ENCODE measurements at regions not wholly inside any gene's neighbourhood (a gene's known extent, or its start where the extent isn't known, plus 50 kb on each side); places are given as distances from the start of the nearest gene placed in this dataset.
"Not testable (repeated sequence)": the region's sequence is repeated elsewhere in the genome, so short reads cannot be mapped to it uniquely, and the experiment has no call there.

- Histone ChIP-seq H3K4me1 (no peaks in the 10 kb centered on the region), H3K9me3 (no peaks in the 10 kb centered on the region), H3K4me3 (no peak overlapping the region), H3K27me3 (ENCODE audit: low read depth) (no peaks in the 10 kb centered on the region), H3K36me3 (replicated peaks) (no peaks in the 10 kb centered on the region)
- DNase-seq (ENCODE audit: low spot score in 2 of 2): no peak
- in situ Hi-C loops (cut with MboI; ENCODE audit: low sequenced_read_pairs): no loop called here
These were observed 696.7 kb downstream of the PTPRU start for GRCh38 chr1:29933067-29933466.

GRCh38 chr1:29932626-29933025 lies 696.3 kb downstream of the PTPRU start:
- H3K9me3 ChIP-seq: no peaks in the 10 kb centered on the region
- no peak overlapping the region for H3K4me3 ChIP-seq
- in situ Hi-C loops (cut with MboI; ENCODE audit: low sequenced_read_pairs): no loop called here
- no peaks in the 10 kb centered on the region for H3K36me3 ChIP-seq (replicated peaks)
- H3K4me1 ChIP-seq: no peaks in the 10 kb centered on the region
- DNase-seq (ENCODE audit: low spot score in 2 of 2): no peak
- no peaks in the 10 kb centered on the region for H3K27me3 ChIP-seq (ENCODE audit: low read depth)

- in situ Hi-C loops (cut with MboI; ENCODE audit: low sequenced_read_pairs): no loop called here
- H3K27me3 ChIP-seq (ENCODE audit: low read depth): no peaks in the 10 kb centered on the region
- H3K4me3 ChIP-seq: no peak overlapping the region
These were observed 695.3 kb downstream of the PTPRU start for GRCh38 chr1:29931477-29932175.

GRCh38 chr1:29925058-29925457 lies 688.7 kb downstream of the PTPRU start:
- H3K4me3 ChIP-seq: no peak overlapping the region
- H3K4me1 ChIP-seq: no peaks in the 10 kb centered on the region
- no peak for DNase-seq (ENCODE audit: low spot score in 2 of 2)
- H3K9me3 ChIP-seq: no peaks in the 10 kb centered on the region
- in situ Hi-C loops (cut with MboI; ENCODE audit: low sequenced_read_pairs): no loop called here
- H3K27me3 ChIP-seq (ENCODE audit: low read depth): no peaks in the 10 kb centered on the region
- no peaks in the 10 kb centered on the region for H3K36me3 ChIP-seq (replicated peaks)

More at GRCh38 chr1:29931477-29932175, 695.3 kb downstream of the PTPRU start:
- no peak for DNase-seq (ENCODE audit: low spot score in 2 of 2)
- Histone ChIP-seq H3K9me3 (no peaks in the 10 kb centered on the region), H3K4me1 (no peaks in the 10 kb centered on the region), H3K36me3 (replicated peaks) (no peaks in the 10 kb centered on the region)

GRCh38 chr1:29924017-29924431 lies 687.7 kb downstream of the PTPRU start:
- Histone ChIP-seq H3K4me1 (no peaks in the 10 kb centered on the region), H3K27me3 (ENCODE audit: low read depth) (no peaks in the 10 kb centered on the region), H3K36me3 (replicated peaks) (no peaks in the 10 kb centered on the region), H3K9me3 (no peaks in the 10 kb centered on the region), H3K4me3 (no peak overlapping the region)
- in situ Hi-C loops (cut with MboI; ENCODE audit: low sequenced_read_pairs): no loop called here
- DNase-seq (ENCODE audit: low spot score in 2 of 2): no peak

- Histone ChIP-seq H3K9me3 (no peaks in the 10 kb centered on the region), H3K27me3 (ENCODE audit: low read depth) (no peaks in the 10 kb centered on the region), H3K4me3 (no peak overlapping the region), H3K36me3 (replicated peaks) (no peaks in the 10 kb centered on the region), H3K4me1 (no peaks in the 10 kb centered on the region)
- DNase-seq (ENCODE audit: low spot score in 2 of 2): no peak
- in situ Hi-C loops (cut with MboI; ENCODE audit: low sequenced_read_pairs): no loop called here
These were observed 685.4 kb downstream of the PTPRU start for GRCh38 chr1:29921741-29922140.

GRCh38 chr1:29920784-29921183 lies 684.5 kb downstream of the PTPRU start:
- in situ Hi-C loops (cut with MboI; ENCODE audit: low sequenced_read_pairs): no loop called here
- no peak overlapping the region for H3K4me3 ChIP-seq
- no peaks in the 10 kb centered on the region for H3K36me3 ChIP-seq (replicated peaks)
- H3K27me3 ChIP-seq (ENCODE audit: low read depth): no peaks in the 10 kb centered on the region
- no peaks in the 10 kb centered on the region for H3K4me1 ChIP-seq
- no peak for DNase-seq (ENCODE audit: low spot score in 2 of 2)
- no peaks in the 10 kb centered on the region for H3K9me3 ChIP-seq

- no peaks in the 10 kb centered on the region for H3K27me3 ChIP-seq (ENCODE audit: low read depth)
- no peak for DNase-seq (ENCODE audit: low spot score in 2 of 2)
- no peaks in the 10 kb centered on the region for H3K36me3 ChIP-seq (replicated peaks)
- H3K4me1 ChIP-seq: no peaks in the 10 kb centered on the region
- in situ Hi-C loops (cut with MboI; ENCODE audit: low sequenced_read_pairs): no loop called here
- no peaks in the 10 kb centered on the region for H3K9me3 ChIP-seq
- H3K4me3 ChIP-seq: no peak overlapping the region
These were observed 684.0 kb downstream of the PTPRU start for GRCh38 chr1:29920316-29920715.

- H3K4me3 ChIP-seq; H3K27me3 ChIP-seq (ENCODE audit: low read depth); H3K4me1 ChIP-seq; H3K9me3 ChIP-seq; DNase-seq (ENCODE audit: low spot score in 2 of 2); H3K36me3 ChIP-seq (replicated peaks); in situ Hi-C loops (cut with MboI; ENCODE audit: low sequenced_read_pairs): not testable (repeated sequence)
These were observed 682.7 kb downstream of the PTPRU start for GRCh38 chr1:29919041-29919440.

GRCh38 chr1:29916656-29917369 lies 680.5 kb downstream of the PTPRU start:
- DNase-seq (ENCODE audit: low spot score in 2 of 2): no peak
- in situ Hi-C loops (cut with MboI; ENCODE audit: low sequenced_read_pairs): no loop called here
- Histone ChIP-seq H3K4me3 (no peak overlapping the region), H3K4me1 (no peaks in the 10 kb centered on the region), H3K27me3 (ENCODE audit: low read depth) (peaks cover 4% of the 10 kb centered on the region; the same call in 1 of the 2 replicates), H3K9me3 (no peaks in the 10 kb centered on the region), H3K36me3 (replicated peaks) (no peaks in the 10 kb centered on the region)

- Histone ChIP-seq H3K4me1 (no peaks in the 10 kb centered on the region), H3K27me3 (ENCODE audit: low read depth) (peaks cover 7% of the 10 kb centered on the region; the same call in 1 of the 2 replicates), H3K9me3 (no peaks in the 10 kb centered on the region), H3K4me3 (no peak overlapping the region), H3K36me3 (replicated peaks) (no peaks in the 10 kb centered on the region)
- no peak for DNase-seq (ENCODE audit: low spot score in 2 of 2)
- in situ Hi-C loops (cut with MboI; ENCODE audit: low sequenced_read_pairs): no loop called here
These were observed 678.6 kb downstream of the PTPRU start for GRCh38 chr1:29914936-29915335.

GRCh38 chr1:29912425-29912824 lies 676.1 kb downstream of the PTPRU start:
- Histone ChIP-seq H3K27me3 (ENCODE audit: low read depth) (peaks cover 7% of the 10 kb centered on the region; the same call in 1 of the 2 replicates), H3K9me3 (no peaks in the 10 kb centered on the region), H3K4me3 (no peak overlapping the region), H3K4me1 (no peaks in the 10 kb centered on the region), H3K36me3 (replicated peaks) (no peaks in the 10 kb centered on the region)
- in situ Hi-C loops (cut with MboI; ENCODE audit: low sequenced_read_pairs): no loop called here
- no peak for DNase-seq (ENCODE audit: low spot score in 2 of 2)

GRCh38 chr1:29909962-29910361 lies 673.6 kb downstream of the PTPRU start:
- no peaks in the 10 kb centered on the region for H3K4me1 ChIP-seq
- in situ Hi-C loops (cut with MboI; ENCODE audit: low sequenced_read_pairs): no loop called here
- H3K36me3 ChIP-seq (replicated peaks): no peaks in the 10 kb centered on the region
- H3K4me3 ChIP-seq: no peak overlapping the region
- H3K9me3 ChIP-seq: no peaks in the 10 kb centered on the region
- no peak for DNase-seq (ENCODE audit: low spot score in 2 of 2)
- H3K27me3 ChIP-seq (ENCODE audit: low read depth): peaks cover 7% of the 10 kb centered on the region; the same call in 1 of the 2 replicates

- no peak for DNase-seq (ENCODE audit: low spot score in 2 of 2)
- Histone ChIP-seq H3K27me3 (ENCODE audit: low read depth) (peaks cover 4% of the 10 kb centered on the region; the same call in 1 of the 2 replicates), H3K4me1 (no peaks in the 10 kb centered on the region), H3K4me3 (no peak overlapping the region), H3K36me3 (replicated peaks) (no peaks in the 10 kb centered on the region), H3K9me3 (no peaks in the 10 kb centered on the region)
- in situ Hi-C loops (cut with MboI; ENCODE audit: low sequenced_read_pairs): no loop called here
These were observed 671.3 kb downstream of the PTPRU start for GRCh38 chr1:29907596-29907995.

Data from HAP-1 (cell line).